SK-N-DZ (cell line): ENCODE measurements at regions not wholly inside any gene's neighbourhood (a gene's known extent, or its start where the extent isn't known, plus 50 kb on each side); places are given as distances from the start of the nearest gene placed in this dataset.
"Not testable (repeated sequence)": the region's sequence is repeated elsewhere in the genome, so short reads cannot be mapped to it uniquely, and the experiment has no call there.

Experiments used
- DNase-seq: peaks from one replicate; pipeline ENCODE4 v3.0.0-alpha.2; 2015; ENCODE audit warnings: low spot score

GRCh38 chr5:83001796-83002381, 75.3 kb downstream of the TMEM167A start:
- DNase-seq = no peak

GRCh38 chr5:83000922-83001321, 76.3 kb downstream of the TMEM167A start:
- DNase-seq = no peak

DNA sequence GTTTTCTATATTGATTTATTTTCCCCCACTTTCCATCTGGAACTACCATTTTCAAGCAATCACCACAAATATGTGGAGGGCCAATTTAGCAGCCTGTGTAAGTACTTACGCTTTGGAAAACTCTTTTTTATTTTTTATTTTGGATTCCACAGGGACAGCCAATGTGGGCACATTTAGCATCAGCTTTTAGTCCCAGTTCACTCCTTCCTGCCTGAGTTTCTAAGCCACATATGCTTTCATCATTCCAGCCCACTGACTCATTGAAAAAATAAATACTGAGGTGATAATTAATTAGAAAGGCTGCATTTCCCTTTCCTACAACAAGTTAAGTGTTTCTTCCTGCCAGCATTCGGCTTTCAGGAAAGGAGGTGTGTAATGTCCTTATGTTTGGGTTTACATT, 76.8 kb downstream of the TMEM167A start:
- no peak for DNase-seq

DNA sequence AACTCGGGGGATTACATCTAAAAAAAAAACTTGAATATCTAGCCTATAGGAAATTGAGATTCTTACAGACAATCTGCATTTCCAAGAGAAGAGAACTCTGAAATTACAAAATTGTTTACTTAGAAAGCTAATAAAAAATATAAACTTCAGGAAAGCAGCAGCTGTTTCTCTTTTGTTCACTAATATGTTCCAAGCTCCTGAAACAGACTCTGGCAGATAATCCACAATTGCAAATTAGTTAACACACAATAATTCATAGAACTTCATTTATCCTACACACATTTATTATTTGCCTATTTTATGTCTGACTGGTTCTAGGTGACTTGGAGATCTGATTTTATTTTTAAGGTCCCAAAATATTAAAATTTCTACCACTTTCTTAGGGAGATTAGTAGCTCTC, 83.8 kb downstream of the TMEM167A start:
- DNase-seq = no peak

DNA sequence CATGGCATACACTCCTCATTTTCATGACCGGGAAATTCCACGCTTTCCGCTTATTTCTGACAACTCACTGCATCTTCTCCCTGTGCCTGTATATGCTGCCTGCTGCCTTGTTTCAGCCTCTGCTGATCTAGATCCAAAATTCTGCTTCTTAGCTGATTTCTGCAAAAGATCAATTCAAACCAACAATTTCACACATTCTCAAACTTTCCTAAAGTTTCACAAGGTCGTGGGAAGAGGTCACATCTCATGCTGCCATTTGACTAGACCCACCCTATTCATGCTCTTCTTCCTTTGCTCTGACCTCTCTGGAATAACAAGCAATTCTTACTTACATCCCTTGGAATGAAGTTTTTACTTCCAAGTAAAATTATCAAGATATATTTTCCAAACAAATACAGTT, 84.5 kb downstream of the TMEM167A start:
- DNase-seq = no peak

- no peak for DNase-seq
Observed at GRCh38 chr5:82991678-82992323, 85.4 kb downstream of the TMEM167A start.

GRCh38 chr5:82991059-82991458, 86.1 kb downstream of the TMEM167A start:
- peak; percentile 42 for DNase-seq

DNA sequence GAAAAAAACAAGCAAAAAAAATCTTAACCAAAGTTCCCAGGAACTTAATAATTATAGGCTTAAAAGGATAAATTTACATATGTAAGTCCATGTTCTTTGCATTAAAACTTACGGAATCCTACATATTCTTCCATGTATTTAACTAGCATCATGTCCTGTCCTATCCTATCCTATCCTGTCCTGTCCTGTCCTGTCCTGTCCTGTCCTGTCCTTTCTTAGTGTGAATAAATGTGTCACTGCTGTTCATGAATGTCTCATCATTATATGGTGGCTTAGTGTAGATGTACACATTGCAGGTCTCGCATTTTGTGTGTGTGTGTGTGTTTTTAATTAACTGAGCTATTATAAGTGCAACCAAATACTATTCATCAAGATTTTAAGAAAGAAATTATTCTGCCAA, 90.0 kb downstream of the TMEM167A start:
- no peak for DNase-seq

- DNase-seq = no peak
Observed at GRCh38 chr5:82986404-82986803, 90.8 kb downstream of the TMEM167A start.

DNA sequence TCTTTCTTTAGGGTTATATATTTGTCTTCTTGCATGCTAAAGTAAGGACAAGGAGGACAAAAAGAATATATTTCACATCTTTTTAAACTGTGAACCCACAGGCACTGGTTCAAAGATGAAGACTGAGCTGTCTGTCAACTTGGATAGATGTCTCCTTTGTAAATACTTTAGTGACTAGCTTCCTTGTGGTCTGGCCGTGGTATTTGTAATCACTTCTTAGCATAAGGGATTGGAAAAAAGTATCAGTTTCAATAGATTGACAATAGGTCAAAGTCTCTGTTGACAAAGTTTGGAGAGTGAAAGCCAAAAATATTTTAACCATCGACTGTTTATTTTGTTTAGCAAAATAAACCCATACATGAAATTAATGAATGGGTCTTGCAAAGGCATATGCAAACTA, 91.4 kb downstream of the TMEM167A start:
- no peak for DNase-seq

- no peak for DNase-seq
Observed at GRCh38 chr5:82984786-82985735, 92.1 kb downstream of the TMEM167A start.

- no peak for DNase-seq
Observed at GRCh38 chr5:82982846-82983245, 94.3 kb downstream of the TMEM167A start.

DNA sequence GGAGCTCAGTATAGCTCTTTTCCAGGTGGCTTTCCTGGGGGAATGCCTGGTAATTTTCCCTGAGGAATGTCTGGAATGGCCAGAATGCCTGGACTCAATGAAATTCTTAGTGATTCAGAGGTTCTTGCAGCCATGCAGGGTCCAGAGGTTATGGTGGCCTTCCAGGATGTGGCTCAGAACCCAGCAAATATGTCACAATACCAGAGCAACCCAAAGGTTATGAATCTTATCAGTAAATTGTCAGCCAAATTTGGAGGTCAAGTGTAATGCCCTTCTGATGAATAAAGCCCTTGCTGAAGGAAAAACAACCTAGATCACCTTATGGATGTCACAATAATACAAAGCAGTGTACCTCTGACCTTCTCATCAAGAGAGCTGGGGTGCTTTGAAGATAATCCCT, 100.3 kb downstream of the TMEM167A start:
- not testable (repeated sequence) for DNase-seq

GRCh38 chr5:82975812-82976211, 101.4 kb downstream of the TMEM167A start:
- DNase-seq = no peak

GRCh38 chr5:82975396-82975795, 101.8 kb downstream of the TMEM167A start:
- no peak for DNase-seq

DNA sequence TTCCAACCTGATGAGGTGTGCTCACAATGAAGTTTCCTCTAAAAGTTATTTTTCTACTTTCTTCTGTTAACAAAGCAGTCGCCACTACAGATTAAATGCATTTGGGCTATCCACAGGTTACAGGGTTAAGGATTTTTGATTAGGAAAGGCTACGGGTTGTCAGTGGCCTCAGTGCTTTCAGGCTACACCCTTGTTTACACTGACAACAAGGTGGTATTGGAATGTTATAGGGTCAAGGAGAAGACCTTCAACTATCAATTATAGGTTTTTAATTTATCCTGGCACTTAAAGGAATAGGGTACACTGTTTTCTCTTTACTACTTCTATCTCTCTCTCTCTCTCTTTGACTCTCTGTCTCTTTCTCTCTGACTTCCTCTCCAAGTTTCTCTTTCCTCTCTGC, 102.8 kb downstream of the TMEM167A start:
- not testable (repeated sequence) for DNase-seq

GRCh38 chr5:82971901-82972300, 105.3 kb downstream of the TMEM167A start:
- no peak for DNase-seq

DNA sequence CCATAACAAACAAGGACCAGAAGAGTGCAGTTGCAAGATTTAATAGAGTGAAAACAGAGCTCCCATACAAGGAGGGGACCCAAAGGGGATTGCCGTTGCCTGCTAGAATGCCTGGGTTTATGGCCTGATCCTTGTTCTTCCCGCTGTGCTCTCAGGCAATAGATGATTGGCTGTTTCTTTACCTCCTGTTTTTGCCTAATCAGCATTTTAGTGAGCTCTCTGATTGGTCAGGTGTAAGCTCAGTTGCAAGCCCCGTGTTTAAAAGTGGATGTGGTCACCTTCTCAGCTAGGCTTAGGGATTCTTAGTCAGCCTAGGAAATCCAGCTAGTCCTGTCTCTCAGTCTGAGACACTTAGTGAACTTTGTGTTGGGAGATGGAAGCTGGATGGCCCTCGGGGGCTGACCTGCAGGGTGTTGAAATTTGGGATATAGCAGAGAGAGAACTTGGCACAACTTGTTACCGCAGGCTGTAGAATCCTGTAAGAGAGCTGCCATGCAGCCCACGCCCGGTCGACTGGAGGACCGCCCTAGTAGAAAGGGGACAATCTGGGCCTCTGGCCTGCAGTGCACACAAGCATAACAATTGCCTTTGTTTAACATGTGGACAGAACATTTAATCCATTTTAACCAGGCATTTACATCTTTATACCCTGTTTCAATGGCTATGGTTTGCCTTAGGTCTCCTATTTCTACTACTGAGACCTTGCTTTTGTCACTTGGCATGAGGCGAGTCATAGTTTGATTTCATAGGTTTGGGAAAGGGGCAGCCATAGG, 106.0 kb downstream of the TMEM167A start:
- DNase-seq = not testable (repeated sequence)

DNA sequence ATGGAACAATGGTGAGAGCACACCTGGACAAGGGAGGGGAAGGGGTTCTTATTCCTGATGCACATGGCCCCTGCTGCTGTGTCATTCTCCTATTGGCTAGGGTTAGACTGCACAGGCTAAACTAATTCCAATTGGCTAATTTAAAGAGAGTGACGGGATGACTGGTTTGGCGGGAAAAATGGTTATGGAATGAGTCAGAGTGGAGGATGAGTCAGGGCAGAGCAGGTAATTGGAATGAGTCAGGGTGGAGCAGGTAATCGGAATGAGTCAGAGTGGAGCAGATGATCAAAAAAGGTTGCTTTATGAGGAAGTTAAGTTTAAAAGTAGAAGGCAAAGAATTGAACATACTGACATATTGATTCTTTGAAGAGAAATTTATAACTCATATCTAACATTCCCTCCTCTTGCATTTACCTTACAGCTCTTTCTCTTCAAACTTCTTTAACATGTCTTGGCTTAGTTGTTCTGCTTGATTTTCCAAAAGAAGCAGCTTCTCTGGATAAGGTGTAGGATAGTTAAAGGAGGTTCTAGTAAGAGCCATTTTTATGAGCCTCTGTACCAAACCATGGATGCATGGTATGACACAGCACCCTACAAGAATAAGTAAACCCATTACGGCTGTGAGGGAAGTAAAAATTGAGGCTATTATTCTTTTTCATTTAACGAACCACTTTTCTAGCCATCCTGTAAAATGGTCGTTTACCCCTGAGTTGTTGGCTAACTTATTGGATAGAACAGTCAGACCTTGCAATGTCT, 107.8 kb downstream of the TMEM167A start:
- not testable (repeated sequence) for DNase-seq

- DNase-seq = no peak
Observed at GRCh38 chr5:82967072-82967471, 110.1 kb downstream of the TMEM167A start.

DNA sequence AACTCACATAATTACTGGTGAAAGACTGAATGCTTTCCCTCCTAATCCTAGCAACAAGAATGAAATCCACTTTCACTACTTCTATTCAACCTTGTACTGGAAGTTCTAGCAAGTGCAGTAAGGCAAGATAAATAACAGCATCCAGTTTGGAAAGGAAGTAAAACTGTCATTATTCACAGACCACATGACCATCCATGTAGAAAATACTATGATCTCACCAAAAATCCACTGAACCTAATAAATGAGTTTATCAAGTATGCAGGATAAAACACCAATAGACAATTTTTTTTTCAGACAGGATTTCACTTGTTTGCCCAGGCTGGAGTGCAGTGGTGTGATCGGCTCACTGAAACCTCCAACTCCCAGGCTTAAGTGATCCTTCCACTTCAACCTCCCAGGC, 117.7 kb downstream of the TMEM167A start:
- DNase-seq = no peak
